Endodermal cell (in vitro differentiated cells): ENCODE measurements at regions not wholly inside any gene's neighbourhood (a gene's known extent, or its start where the extent isn't known, plus 50 kb on each side); places are given as distances from the start of the nearest gene placed in this dataset.

ENCODE experiments used
- DNase-seq: peaks from one replicate; pipeline ENCODE4 v3.0.0-alpha.2; 2017
- H3K27ac ChIP-seq: 2 replicates; pipeline ENCODE4 v1.5.1; 2013; ENCODE audit warnings: mild to moderate bottlenecking, low read depth, low read length, moderate library complexity
- H3K27me3 ChIP-seq: 2 replicates; pipeline ENCODE4 v1.6.1; 2013; ENCODE audit warnings: mild to moderate bottlenecking, low read length, moderate library complexity; ENCODE audit not compliant: insufficient read depth, control insufficient read depth, poor library complexity, severe bottlenecking
- H3K36me3 ChIP-seq: 2 replicates; pipeline ENCODE4 v1.7.0; 2013; ENCODE audit warnings: mild to moderate bottlenecking, low read length, moderate library complexity; ENCODE audit not compliant: control insufficient read depth, insufficient read depth
- H3K4me1 ChIP-seq: one replicate; pipeline ENCODE4 v1.7.0; 2013; ENCODE audit warnings: low read length; ENCODE audit not compliant: control insufficient read depth, insufficient read depth
- H3K4me3 ChIP-seq: 2 replicates; pipeline ENCODE4 v1.5.1; 2013; ENCODE audit warnings: mild to moderate bottlenecking, low read length, moderate library complexity
- H3K9ac ChIP-seq: 2 replicates; pipeline ENCODE4 v1.6.1; 2013; ENCODE audit warnings: mild to moderate bottlenecking, low read length, moderate library complexity; ENCODE audit not compliant: poor library complexity, severe bottlenecking; ENCODE audit errors: extremely low read depth
- H3K9me3 ChIP-seq: 2 replicates; pipeline ENCODE4 v1.6.1; 2013; ENCODE audit warnings: mild to moderate bottlenecking, low read length, moderate library complexity; ENCODE audit not compliant: control insufficient read depth
- H3K27ac Mint-ChIP-seq: 2 replicates; pipeline ENCODE4 v1.8.0; 2020; ENCODE audit warnings: mixed read lengths
- H3K27me3 Mint-ChIP-seq: 2 replicates; pipeline ENCODE4 v1.8.0; 2021; ENCODE audit warnings: mild to moderate bottlenecking, mixed read lengths; ENCODE audit not compliant: insufficient read depth
- H3K36me3 Mint-ChIP-seq: 2 replicates; pipeline ENCODE4 v1.8.0; 2020; ENCODE audit warnings: low read depth, mixed read lengths
- H3K4me1 Mint-ChIP-seq: 2 replicates; pipeline ENCODE4 v1.8.0; 2020; ENCODE audit warnings: mixed read lengths
- H3K4me3 Mint-ChIP-seq: 2 replicates; pipeline ENCODE4 v1.8.0; 2020; ENCODE audit warnings: mild to moderate bottlenecking, moderate library complexity, mixed read lengths
- H3K9me3 Mint-ChIP-seq: 2 replicates; pipeline ENCODE4 v1.8.0; 2020; ENCODE audit warnings: mild to moderate bottlenecking, mixed read lengths
- WGBS, 2 experiments: methylation state at CpG; one replicate each; pipeline versions ENCODE4 v1.1.5 to v1.1.7; 2013; ENCODE audit warnings: missing lambda C conversion rate in 2 of 2, mixed read lengths in 1 of 2; ENCODE audit not compliant: insufficient coverage in 1 of 2, insufficient read length in 1 of 2; 5-methylcytosine and 5-hydroxymethylcytosine counted together
- TF ChIP-seq, protein P1 (sequence below): fragments of 200-600 bp; sonication (generic); conservative IDR thresholded peaks from 2 replicates; pipeline ENCODE4 v1.5.0; 2021; ENCODE audit warnings: antibody characterized with exemption, mild to moderate bottlenecking

DNA sequence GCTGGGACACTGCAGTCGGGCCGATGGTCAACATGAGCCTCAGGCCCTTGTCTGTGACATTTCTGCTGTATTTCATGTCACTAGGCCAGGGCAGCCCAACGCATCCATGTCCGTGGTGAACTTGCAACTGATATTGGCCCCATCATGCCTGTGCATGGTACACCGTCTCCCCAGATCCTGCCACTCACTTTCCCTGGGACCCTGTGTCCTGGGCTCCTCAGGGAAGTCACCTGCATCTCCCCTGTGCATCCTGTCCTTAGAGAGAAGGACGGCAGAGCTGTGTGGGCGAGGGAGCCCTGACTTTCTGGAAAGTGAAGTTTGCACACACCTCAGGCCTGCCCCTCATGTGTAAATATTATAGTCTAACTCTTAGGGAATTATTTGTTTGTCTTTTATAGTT, 123.3 kb downstream of the ACKR3 start:
- Histone ChIP-seq H3K4me1 (peaks cover 20% of the 10 kb centered on the region), H3K4me3 (no peak overlapping the region), H3K36me3 (no peaks in the 10 kb centered on the region), H3K9me3 (no peaks in the 10 kb centered on the region), H3K27ac (no peak overlapping the region), H3K27me3 (no peaks in the 10 kb centered on the region), H3K9ac (no peak overlapping the region)
- 85 to 99% methylated on average over 3 to 7 of the region's 7 CpGs for WGBS, 2 experiments
- Mint-ChIP-seq H3K4me3 (no peak overlapping the region), H3K36me3 (no peaks in the 10 kb centered on the region), H3K4me1 (peaks cover 33% of the 10 kb centered on the region), H3K9me3 (no peaks in the 10 kb centered on the region), H3K27ac (no peak overlapping the region), H3K27me3 (peaks cover 4% of the 10 kb centered on the region)
- TF ChIP-seq, protein P1, sequence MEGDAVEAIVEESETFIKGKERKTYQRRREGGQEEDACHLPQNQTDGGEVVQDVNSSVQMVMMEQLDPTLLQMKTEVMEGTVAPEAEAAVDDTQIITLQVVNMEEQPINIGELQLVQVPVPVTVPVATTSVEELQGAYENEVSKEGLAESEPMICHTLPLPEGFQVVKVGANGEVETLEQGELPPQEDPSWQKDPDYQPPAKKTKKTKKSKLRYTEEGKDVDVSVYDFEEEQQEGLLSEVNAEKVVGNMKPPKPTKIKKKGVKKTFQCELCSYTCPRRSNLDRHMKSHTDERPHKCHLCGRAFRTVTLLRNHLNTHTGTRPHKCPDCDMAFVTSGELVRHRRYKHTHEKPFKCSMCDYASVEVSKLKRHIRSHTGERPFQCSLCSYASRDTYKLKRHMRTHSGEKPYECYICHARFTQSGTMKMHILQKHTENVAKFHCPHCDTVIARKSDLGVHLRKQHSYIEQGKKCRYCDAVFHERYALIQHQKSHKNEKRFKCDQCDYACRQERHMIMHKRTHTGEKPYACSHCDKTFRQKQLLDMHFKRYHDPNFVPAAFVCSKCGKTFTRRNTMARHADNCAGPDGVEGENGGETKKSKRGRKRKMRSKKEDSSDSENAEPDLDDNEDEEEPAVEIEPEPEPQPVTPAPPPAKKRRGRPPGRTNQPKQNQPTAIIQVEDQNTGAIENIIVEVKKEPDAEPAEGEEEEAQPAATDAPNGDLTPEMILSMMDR = no peak
- DNase-seq = no peak

DNA sequence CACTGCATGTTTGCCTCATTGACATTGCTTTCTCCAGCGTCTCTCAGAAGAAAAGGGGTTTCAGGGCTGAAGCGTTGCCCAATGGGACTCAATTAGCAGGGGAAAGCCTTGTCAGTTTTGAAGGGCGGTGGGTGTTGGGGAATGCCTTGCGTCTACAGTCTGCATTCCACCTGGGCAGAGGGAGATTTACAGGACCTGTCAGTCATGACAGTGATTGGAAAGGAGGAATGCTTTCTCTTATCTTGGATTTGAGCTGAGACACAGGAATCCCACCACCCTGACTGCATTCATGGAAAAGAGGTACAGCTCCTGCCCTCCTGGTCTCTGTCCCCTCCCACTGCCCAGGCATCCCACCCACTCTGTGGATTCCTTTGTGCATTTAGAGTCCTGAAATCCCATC, 123.9 kb downstream of the ACKR3 start:
- 50 to 78% methylated on average over 1 to 4 of the region's 4 CpGs for WGBS, 2 experiments
- H3K4me1 Mint-ChIP-seq = peaks cover 33% of the 10 kb centered on the region
- no peak overlapping the region for H3K4me3 Mint-ChIP-seq
- H3K27me3 Mint-ChIP-seq = peaks cover 4% of the 10 kb centered on the region
- no peaks in the 10 kb centered on the region for H3K27me3 ChIP-seq
- no peak overlapping the region for H3K27ac ChIP-seq
- no peak for DNase-seq
- H3K9me3 ChIP-seq = no peaks in the 10 kb centered on the region
- H3K9ac ChIP-seq = no peak overlapping the region
- no peak overlapping the region for H3K4me3 ChIP-seq
- no peaks in the 10 kb centered on the region for H3K36me3 Mint-ChIP-seq
- peaks cover 20% of the 10 kb centered on the region for H3K4me1 ChIP-seq
- no peak overlapping the region for H3K27ac Mint-ChIP-seq
- no peaks in the 10 kb centered on the region for H3K36me3 ChIP-seq
- TF ChIP-seq, protein P1 = no peak
- H3K9me3 Mint-ChIP-seq = no peaks in the 10 kb centered on the region

DNA sequence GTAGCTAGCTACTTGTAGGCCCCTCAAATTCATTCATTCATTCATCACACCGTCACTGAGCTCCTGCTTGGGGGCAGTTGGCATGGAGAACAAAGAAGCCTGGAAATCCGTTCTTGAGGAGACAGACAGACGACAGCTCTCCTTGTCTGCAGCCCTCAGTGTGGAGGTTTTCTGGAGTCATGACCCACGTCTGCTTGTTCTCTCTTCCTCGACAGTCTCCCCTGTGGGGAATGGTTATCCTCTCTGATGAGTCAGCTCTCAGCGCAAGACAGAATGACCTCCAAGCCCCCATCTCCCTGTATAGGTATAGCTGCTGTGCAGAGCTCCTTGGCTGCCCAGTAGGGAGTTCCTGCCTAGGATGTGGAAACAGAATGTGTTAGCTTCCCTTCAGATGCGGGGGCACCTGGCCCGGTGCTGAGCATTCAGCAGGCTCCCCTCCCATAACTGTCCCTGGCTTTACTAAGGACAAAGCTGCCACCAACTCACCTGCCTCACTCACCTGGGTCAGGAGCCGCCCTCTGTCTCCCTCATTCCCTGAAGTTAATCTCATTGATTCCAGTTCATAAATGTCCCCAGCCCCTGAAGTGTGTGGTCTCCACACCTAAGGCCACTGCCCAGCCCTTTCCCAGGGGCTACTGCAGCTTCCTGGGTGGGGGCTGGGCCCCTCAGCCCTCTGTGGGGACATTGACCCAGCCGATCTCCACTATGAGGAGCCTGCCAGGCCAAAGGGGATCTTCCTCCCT, 124.7 kb downstream of the ACKR3 start:
- no peak for DNase-seq
- H3K9me3 ChIP-seq = no peaks in the 10 kb centered on the region
- peaks cover 20% of the 10 kb centered on the region for H3K4me1 ChIP-seq
- H3K9me3 Mint-ChIP-seq = no peaks in the 10 kb centered on the region
- H3K4me1 Mint-ChIP-seq = peaks cover 33% of the 10 kb centered on the region
- peaks cover 4% of the 10 kb centered on the region for H3K27me3 Mint-ChIP-seq
- TF ChIP-seq, protein P1 = no peak
- no peaks in the 10 kb centered on the region for H3K36me3 Mint-ChIP-seq
- H3K9ac ChIP-seq = no peak overlapping the region
- no peak overlapping the region for H3K27ac ChIP-seq
- no peaks in the 10 kb centered on the region for H3K36me3 ChIP-seq
- WGBS, 2 experiments = 69 to 81% methylated on average over 4 to 10 of the region's 10 CpGs
- no peak overlapping the region for H3K27ac Mint-ChIP-seq
- H3K27me3 ChIP-seq = no peaks in the 10 kb centered on the region
- H3K4me3 ChIP-seq = no peak overlapping the region
- no peak overlapping the region for H3K4me3 Mint-ChIP-seq
